AG09319 (cell line): ENCODE measurements at regions not wholly inside any gene's neighbourhood (a gene's known extent, or its start where the extent isn't known, plus 50 kb on each side); places are given as distances from the start of the nearest gene placed in this dataset.

ENCODE experiments used
- DNase-seq: peaks from one replicate; pipeline ENCODE4 v3.0.0-alpha.2; 2010; ENCODE audit warnings: low read depth; ENCODE audit errors: extremely low read depth
- CTCF ChIP-seq: IDR thresholded peaks from 2 replicates; pipeline ENCODE4 v1.5.1; 2011; ENCODE audit warnings: low read depth, mild to moderate bottlenecking, inconsistent platforms, low read length, moderate library complexity

- DNase-seq = no peak
Measured at GRCh38 chr2:19736191-19736831, 165.5 kb downstream of the TTC32 start.

GRCh38 chr2:19733951-19734425 lies 167.8 kb downstream of the TTC32 start:
- no peak for DNase-seq
- no peak for TF ChIP-seq CTCF

More at GRCh38 chr2:19736191-19736831, 165.5 kb downstream of the TTC32 start:
- TF ChIP-seq CTCF = no peak

- TF ChIP-seq CTCF = no peak
- no peak for DNase-seq
Measured at GRCh38 chr2:19733390-19733789, 168.4 kb downstream of the TTC32 start.

- DNase-seq = no peak
- TF ChIP-seq CTCF = no peak
Measured at GRCh38 chr2:19732255-19732654, 169.5 kb downstream of the TTC32 start.

- no peak for TF ChIP-seq CTCF
- DNase-seq = no peak
Measured at GRCh38 chr2:19731515-19731914, 170.3 kb downstream of the TTC32 start.

GRCh38 chr2:19731037-19731436 lies 170.7 kb downstream of the TTC32 start:
- no peak for DNase-seq

GRCh38 chr2:19728125-19728524 lies 173.7 kb downstream of the TTC32 start:
- no peak for TF ChIP-seq CTCF
- DNase-seq = no peak

More at GRCh38 chr2:19731037-19731436, 170.7 kb downstream of the TTC32 start:
- TF ChIP-seq CTCF = no peak
